ENCODE measurements at regions not wholly inside any gene's neighbourhood (a gene's known extent, or its start where the extent isn't known, plus 50 kb on each side); places are given as distances from the start of the nearest gene placed in this dataset.
A peak's percentile ranks its signal among the peaks of the same experiment; 100 is the strongest.
"Not testable (repeated sequence)": the region's sequence is repeated elsewhere in the genome, so short reads cannot be mapped to it uniquely, and the experiment has no call there.

- no peaks in the 10 kb centered on the region for H3K9me3 ChIP-seq (ENCODE audit: control insufficient read depth in 2 of 2, low read length in 2 of 2)
- no peak overlapping the region for H3K9ac ChIP-seq (ENCODE audit: low read length in 2 of 2)
- H3K36me3 ChIP-seq (ENCODE audit: control insufficient read depth in 2 of 2, insufficient read depth in 2 of 2, low read length in 2 of 2): no peaks in the 10 kb centered on the region
- H3K4me3 ChIP-seq (ENCODE audit: low read length in 2 of 2): no peak overlapping the region
- peaks cover 2% of the 10 kb centered on the region for H3K4me1 ChIP-seq (ENCODE audit: control insufficient read depth, insufficient read depth, low read length)
- no peak overlapping the region for H3K27ac ChIP-seq (ENCODE audit: low read length)
- no peaks in the 10 kb centered on the region for H3K27me3 ChIP-seq (ENCODE audit: control insufficient read depth in 1 of 2, insufficient read depth in 2 of 2, low read length in 2 of 2)
These were observed 117.7 kb upstream of the KLF12 start for GRCh38 chr13:74251778-74252519.

GRCh38 chr13:74250738-74251190 lies 116.6 kb upstream of the KLF12 start:
- Histone ChIP-seq H3K4me1 (ENCODE audit: control insufficient read depth, insufficient read depth, low read length) (peaks cover 2% of the 10 kb centered on the region), H3K36me3 (ENCODE audit: control insufficient read depth in 2 of 2, insufficient read depth in 2 of 2, low read length in 2 of 2) (no peaks in the 10 kb centered on the region), H3K27ac (ENCODE audit: low read length) (no peak overlapping the region), H3K27me3 (ENCODE audit: control insufficient read depth in 1 of 2, insufficient read depth in 2 of 2, low read length in 2 of 2) (no peaks in the 10 kb centered on the region), H3K4me3 (ENCODE audit: low read length in 2 of 2) (no peak overlapping the region), H3K9ac (ENCODE audit: low read length in 2 of 2) (no peak overlapping the region), H3K9me3 (ENCODE audit: control insufficient read depth in 2 of 2, low read length in 2 of 2) (no peaks in the 10 kb centered on the region)

- no peak overlapping the region for H3K4me3 ChIP-seq (ENCODE audit: low read length in 2 of 2)
- peaks cover 2% of the 10 kb centered on the region for H3K4me1 ChIP-seq (ENCODE audit: control insufficient read depth, insufficient read depth, low read length)
- no peaks in the 10 kb centered on the region for H3K36me3 ChIP-seq (ENCODE audit: control insufficient read depth in 2 of 2, insufficient read depth in 2 of 2, low read length in 2 of 2)
- H3K9me3 ChIP-seq (ENCODE audit: control insufficient read depth in 2 of 2, low read length in 2 of 2): no peaks in the 10 kb centered on the region
- H3K27me3 ChIP-seq (ENCODE audit: control insufficient read depth in 1 of 2, insufficient read depth in 2 of 2, low read length in 2 of 2): no peaks in the 10 kb centered on the region
- H3K9ac ChIP-seq (ENCODE audit: low read length in 2 of 2): no peak overlapping the region
- H3K27ac ChIP-seq (ENCODE audit: low read length): no peak overlapping the region
These were observed 114.3 kb upstream of the KLF12 start for GRCh38 chr13:74248477-74248876.

GRCh38 chr13:74246487-74246886 lies 112.3 kb upstream of the KLF12 start:
- H3K9ac ChIP-seq (ENCODE audit: low read length in 2 of 2): peak overlapping the region in 1 of 2 donors; percentile 14

GRCh38 chr13:74243637-74244526 lies 109.7 kb upstream of the KLF12 start:
- Histone ChIP-seq H3K4me1 (ENCODE audit: control insufficient read depth, insufficient read depth, low read length) (peaks cover 2% of the 10 kb centered on the region), H3K36me3 (ENCODE audit: control insufficient read depth in 2 of 2, insufficient read depth in 2 of 2, low read length in 2 of 2) (no peaks in the 10 kb centered on the region), H3K9ac (ENCODE audit: low read length in 2 of 2) (no peak overlapping the region), H3K27me3 (ENCODE audit: control insufficient read depth in 1 of 2, insufficient read depth in 2 of 2, low read length in 2 of 2) (no peaks in the 10 kb centered on the region), H3K4me3 (ENCODE audit: low read length in 2 of 2) (no peak overlapping the region), H3K9me3 (ENCODE audit: control insufficient read depth in 2 of 2, low read length in 2 of 2) (no peaks in the 10 kb centered on the region), H3K27ac (ENCODE audit: low read length) (no peak overlapping the region)

More at GRCh38 chr13:74246487-74246886, 112.3 kb upstream of the KLF12 start:
- H3K27ac ChIP-seq (ENCODE audit: low read length): no peak overlapping the region
- H3K36me3 ChIP-seq (ENCODE audit: control insufficient read depth in 2 of 2, insufficient read depth in 2 of 2, low read length in 2 of 2): no peaks in the 10 kb centered on the region
- H3K4me1 ChIP-seq (ENCODE audit: control insufficient read depth, insufficient read depth, low read length): peaks cover 2% of the 10 kb centered on the region
- H3K9me3 ChIP-seq (ENCODE audit: control insufficient read depth in 2 of 2, low read length in 2 of 2): no peaks in the 10 kb centered on the region
- H3K27me3 ChIP-seq (ENCODE audit: control insufficient read depth in 1 of 2, insufficient read depth in 2 of 2, low read length in 2 of 2): no peaks in the 10 kb centered on the region
- H3K4me3 ChIP-seq (ENCODE audit: low read length in 2 of 2): peak overlapping the region; percentile 68 to 71

- not testable (repeated sequence) for H3K36me3 ChIP-seq (ENCODE audit: control insufficient read depth in 2 of 2, insufficient read depth in 2 of 2, low read length in 2 of 2); H3K27me3 ChIP-seq (ENCODE audit: control insufficient read depth in 1 of 2, insufficient read depth in 2 of 2, low read length in 2 of 2); H3K9me3 ChIP-seq (ENCODE audit: control insufficient read depth in 2 of 2, low read length in 2 of 2); H3K27ac ChIP-seq (ENCODE audit: low read length); H3K4me3 ChIP-seq (ENCODE audit: low read length in 2 of 2); H3K9ac ChIP-seq (ENCODE audit: low read length in 2 of 2); H3K4me1 ChIP-seq (ENCODE audit: control insufficient read depth, insufficient read depth, low read length)
These were observed 107.1 kb upstream of the KLF12 start for GRCh38 chr13:74241343-74241742.

- Histone ChIP-seq H3K4me1 (ENCODE audit: control insufficient read depth, insufficient read depth, low read length) (no peaks in the 10 kb centered on the region), H3K9ac (ENCODE audit: low read length in 2 of 2) (no peak overlapping the region), H3K27me3 (ENCODE audit: control insufficient read depth in 1 of 2, insufficient read depth in 2 of 2, low read length in 2 of 2) (no peaks in the 10 kb centered on the region), H3K9me3 (ENCODE audit: control insufficient read depth in 2 of 2, low read length in 2 of 2) (no peaks in the 10 kb centered on the region), H3K27ac (ENCODE audit: low read length) (no peak overlapping the region), H3K36me3 (ENCODE audit: control insufficient read depth in 2 of 2, insufficient read depth in 2 of 2, low read length in 2 of 2) (no peaks in the 10 kb centered on the region), H3K4me3 (ENCODE audit: low read length in 2 of 2) (no peak overlapping the region)
These were observed 96.8 kb upstream of the KLF12 start for GRCh38 chr13:74230984-74231501.

- Histone ChIP-seq H3K9me3 (ENCODE audit: control insufficient read depth in 2 of 2, low read length in 2 of 2) (no peaks in the 10 kb centered on the region), H3K36me3 (ENCODE audit: control insufficient read depth in 2 of 2, insufficient read depth in 2 of 2, low read length in 2 of 2) (no peaks in the 10 kb centered on the region), H3K9ac (ENCODE audit: low read length in 2 of 2) (no peak overlapping the region), H3K4me1 (ENCODE audit: control insufficient read depth, insufficient read depth, low read length) (no peaks in the 10 kb centered on the region), H3K4me3 (ENCODE audit: low read length in 2 of 2) (no peak overlapping the region), H3K27ac (ENCODE audit: low read length) (no peak overlapping the region), H3K27me3 (ENCODE audit: control insufficient read depth in 1 of 2, insufficient read depth in 2 of 2, low read length in 2 of 2) (no peaks in the 10 kb centered on the region)
These were observed 95.0 kb upstream of the KLF12 start for GRCh38 chr13:74229242-74229641.

GRCh38 chr13:74227476-74228158 lies 93.4 kb upstream of the KLF12 start:
- no peaks in the 10 kb centered on the region for H3K36me3 ChIP-seq (ENCODE audit: control insufficient read depth in 2 of 2, insufficient read depth in 2 of 2, low read length in 2 of 2)
- H3K4me1 ChIP-seq (ENCODE audit: control insufficient read depth, insufficient read depth, low read length): no peaks in the 10 kb centered on the region
- H3K27me3 ChIP-seq (ENCODE audit: control insufficient read depth in 1 of 2, insufficient read depth in 2 of 2, low read length in 2 of 2): no peaks in the 10 kb centered on the region
- no peaks in the 10 kb centered on the region for H3K9me3 ChIP-seq (ENCODE audit: control insufficient read depth in 2 of 2, low read length in 2 of 2)
- H3K9ac ChIP-seq (ENCODE audit: low read length in 2 of 2): no peak overlapping the region
- H3K27ac ChIP-seq (ENCODE audit: low read length): no peak overlapping the region
- no peak overlapping the region for H3K4me3 ChIP-seq (ENCODE audit: low read length in 2 of 2)

- H3K9ac ChIP-seq (ENCODE audit: low read length in 2 of 2): no peak overlapping the region
- no peaks in the 10 kb centered on the region for H3K36me3 ChIP-seq (ENCODE audit: control insufficient read depth in 2 of 2, insufficient read depth in 2 of 2, low read length in 2 of 2)
- H3K4me1 ChIP-seq (ENCODE audit: control insufficient read depth, insufficient read depth, low read length): no peaks in the 10 kb centered on the region
- no peak overlapping the region for H3K27ac ChIP-seq (ENCODE audit: low read length)
- no peaks in the 10 kb centered on the region for H3K27me3 ChIP-seq (ENCODE audit: control insufficient read depth in 1 of 2, insufficient read depth in 2 of 2, low read length in 2 of 2)
- no peak overlapping the region for H3K4me3 ChIP-seq (ENCODE audit: low read length in 2 of 2)
- H3K9me3 ChIP-seq (ENCODE audit: control insufficient read depth in 2 of 2, low read length in 2 of 2): no peaks in the 10 kb centered on the region
These were observed 92.7 kb upstream of the KLF12 start for GRCh38 chr13:74226791-74227475.

All from stomach smooth muscle (tissue), 2 donors.